ENCODE measurements at regions not wholly inside any gene's neighbourhood (a gene's known extent, or its start where the extent isn't known, plus 50 kb on each side); places are given as distances from the start of the nearest gene placed in this dataset.
"Not testable (repeated sequence)": the region's sequence is repeated elsewhere in the genome, so short reads cannot be mapped to it uniquely, and the experiment has no call there.

GRCh38 chr16:54806881-54807360, 123.7 kb upstream of the IRX5 start:
- no peak for DNase-seq

GRCh38 chr16:54806378-54806777, 124.3 kb upstream of the IRX5 start:
- DNase-seq = no peak

GRCh38 chr16:54805648-54806047, 125.0 kb upstream of the IRX5 start:
- no peak for DNase-seq

- no peak for DNase-seq
These were observed 129.4 kb upstream of the IRX5 start for GRCh38 chr16:54801057-54801844.

GRCh38 chr16:54798267-54798666, 132.4 kb upstream of the IRX5 start:
- no peak for DNase-seq

- no peak for DNase-seq
These were observed 134.5 kb upstream of the IRX5 start for GRCh38 chr16:54796211-54796610.

- no peak for DNase-seq
These were observed 137.9 kb upstream of the IRX5 start for GRCh38 chr16:54792811-54793210.

GRCh38 chr16:54787045-54787444, 143.6 kb upstream of the IRX5 start:
- no peak for DNase-seq

- no peak for DNase-seq
These were observed 146.7 kb upstream of the IRX5 start for GRCh38 chr16:54783980-54784379.

GRCh38 chr16:54783226-54783625, 147.4 kb upstream of the IRX5 start:
- DNase-seq = no peak

- DNase-seq = no peak
These were observed 150.4 kb upstream of the IRX5 start for GRCh38 chr16:54780266-54780665.

- no peak for DNase-seq
These were observed 151.1 kb upstream of the IRX5 start for GRCh38 chr16:54779549-54779948.

GRCh38 chr16:54774768-54775167, 155.9 kb upstream of the IRX5 start:
- no peak for DNase-seq

- no peak for DNase-seq
These were observed 158.3 kb upstream of the IRX5 start for GRCh38 chr16:54772400-54772799.

- no peak for DNase-seq
These were observed 164.3 kb upstream of the IRX5 start for GRCh38 chr16:54766355-54766754.

GRCh38 chr16:54750249-54750648, 180.4 kb upstream of the IRX5 start:
- no peak for DNase-seq

- DNase-seq = no peak
These were observed 182.0 kb upstream of the IRX5 start for GRCh38 chr16:54748611-54749190.

- DNase-seq = no peak
These were observed 184.1 kb upstream of the IRX5 start for GRCh38 chr16:54746596-54746995.

GRCh38 chr16:54744998-54745397, 185.7 kb upstream of the IRX5 start:
- DNase-seq = no peak

GRCh38 chr16:54742436-54742835, 188.2 kb upstream of the IRX5 start:
- DNase-seq = no peak

GRCh38 chr16:54739381-54739780, 191.3 kb upstream of the IRX5 start:
- no peak for DNase-seq

- DNase-seq = no peak
These were observed 196.5 kb upstream of the IRX5 start for GRCh38 chr16:54734156-54734555.

- not testable (repeated sequence) for DNase-seq
These were observed 203.0 kb upstream of the IRX5 start for GRCh38 chr16:54727696-54728095.

GRCh38 chr16:54724346-54724925, 206.2 kb upstream of the IRX5 start:
- DNase-seq = no peak

Measured in SW 1271 (cell line).